ENCODE measurements at regions not wholly inside any gene's neighbourhood (a gene's known extent, or its start where the extent isn't known, plus 50 kb on each side); places are given as distances from the start of the nearest gene placed in this dataset.

DNA sequence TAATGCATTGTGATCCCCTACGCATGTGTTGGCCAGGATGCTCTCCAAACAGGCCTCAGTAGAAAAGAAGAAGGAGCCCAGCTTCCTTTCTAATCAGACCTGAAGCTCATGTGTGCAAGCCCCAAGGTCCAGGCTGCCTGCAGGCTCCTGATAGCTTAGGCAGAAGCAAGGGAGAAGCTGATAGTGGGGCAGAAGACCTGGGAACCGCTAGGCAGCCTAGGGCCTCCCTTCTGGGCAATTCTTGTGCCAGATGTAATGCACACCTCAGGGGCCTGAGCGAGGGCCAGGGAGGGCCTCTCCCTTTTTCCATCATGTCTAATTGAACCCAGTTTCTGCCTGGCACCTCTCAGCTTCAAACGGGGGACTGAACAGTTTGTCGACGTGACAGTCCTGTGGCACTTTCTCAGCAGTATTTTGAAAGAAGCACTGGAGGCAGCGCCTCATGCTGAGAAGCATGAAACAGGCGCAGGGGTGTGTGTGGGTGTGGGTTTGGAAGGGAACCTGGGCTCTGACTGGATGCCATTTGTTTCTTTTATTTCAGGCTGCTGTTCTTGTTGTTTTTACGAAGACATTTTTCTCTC lies 212.8 kb downstream of the PIK3R1 start:
- H3K27me3 ChIP-seq: no peaks in the 10 kb centered on the region
- H3K36me3 ChIP-seq (replicated peaks in 1 of 2; ENCODE audit: insufficient read depth in 1 of 2, low read depth in 2 of 2): no peaks in the 10 kb centered on the region
- no peaks in the 10 kb centered on the region for H3K4me1 ChIP-seq
- H3K4me3 ChIP-seq: no peak overlapping the region
- 82 to 88% methylated on average over 9 of the region's 9 CpGs for WGBS, 2 donors
- TF ChIP-seq, protein P1, sequence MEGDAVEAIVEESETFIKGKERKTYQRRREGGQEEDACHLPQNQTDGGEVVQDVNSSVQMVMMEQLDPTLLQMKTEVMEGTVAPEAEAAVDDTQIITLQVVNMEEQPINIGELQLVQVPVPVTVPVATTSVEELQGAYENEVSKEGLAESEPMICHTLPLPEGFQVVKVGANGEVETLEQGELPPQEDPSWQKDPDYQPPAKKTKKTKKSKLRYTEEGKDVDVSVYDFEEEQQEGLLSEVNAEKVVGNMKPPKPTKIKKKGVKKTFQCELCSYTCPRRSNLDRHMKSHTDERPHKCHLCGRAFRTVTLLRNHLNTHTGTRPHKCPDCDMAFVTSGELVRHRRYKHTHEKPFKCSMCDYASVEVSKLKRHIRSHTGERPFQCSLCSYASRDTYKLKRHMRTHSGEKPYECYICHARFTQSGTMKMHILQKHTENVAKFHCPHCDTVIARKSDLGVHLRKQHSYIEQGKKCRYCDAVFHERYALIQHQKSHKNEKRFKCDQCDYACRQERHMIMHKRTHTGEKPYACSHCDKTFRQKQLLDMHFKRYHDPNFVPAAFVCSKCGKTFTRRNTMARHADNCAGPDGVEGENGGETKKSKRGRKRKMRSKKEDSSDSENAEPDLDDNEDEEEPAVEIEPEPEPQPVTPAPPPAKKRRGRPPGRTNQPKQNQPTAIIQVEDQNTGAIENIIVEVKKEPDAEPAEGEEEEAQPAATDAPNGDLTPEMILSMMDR (IDR thresholded peaks at IDR 0.05): no peak
- TF ChIP-seq POLR2A (IDR thresholded peaks at IDR 0.05): no peak
- no peak for ATAC-seq
- H3K9me3 ChIP-seq: no peaks in the 10 kb centered on the region
- intact Hi-C loops (cut with DNase I): no loop called here
- no peak for DNase-seq
- no peak overlapping the region for H3K27ac ChIP-seq

DNA sequence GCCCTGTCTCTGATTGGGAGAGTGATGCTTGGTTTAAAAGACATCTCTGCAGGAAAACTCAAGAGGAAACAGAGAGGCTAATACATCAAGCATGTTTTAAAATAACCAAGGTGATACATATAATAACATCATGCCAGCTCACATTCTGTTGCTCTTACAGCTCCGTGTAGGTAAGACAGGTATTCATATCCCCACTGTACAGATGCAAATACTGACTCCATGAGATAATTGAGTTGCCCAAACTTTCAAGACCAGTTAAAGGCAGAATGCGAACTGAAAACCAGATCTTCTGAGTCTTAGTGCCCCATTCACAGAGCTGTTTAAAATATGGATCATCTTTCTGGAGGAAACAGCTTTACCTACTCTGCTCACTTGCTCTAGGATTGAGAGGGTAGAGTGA lies 214.0 kb downstream of the PIK3R1 start:
- DNase-seq: no peak
- Histone ChIP-seq H3K9me3 (no peaks in the 10 kb centered on the region), H3K4me1 (no peaks in the 10 kb centered on the region), H3K36me3 (replicated peaks in 1 of 2; ENCODE audit: insufficient read depth in 1 of 2, low read depth in 2 of 2) (no peaks in the 10 kb centered on the region), H3K27me3 (no peaks in the 10 kb centered on the region), H3K4me3 (no peak overlapping the region), H3K27ac (no peak overlapping the region)
- ATAC-seq: no peak
- intact Hi-C loops (cut with DNase I): no loop called here
- WGBS, 2 donors: 72 to 76% methylated on average over 2 of the region's 2 CpGs
- no peak for TF ChIP-seq POLR2A (IDR thresholded peaks at IDR 0.05)
- TF ChIP-seq, protein P1 (IDR thresholded peaks at IDR 0.05): no peak

DNA sequence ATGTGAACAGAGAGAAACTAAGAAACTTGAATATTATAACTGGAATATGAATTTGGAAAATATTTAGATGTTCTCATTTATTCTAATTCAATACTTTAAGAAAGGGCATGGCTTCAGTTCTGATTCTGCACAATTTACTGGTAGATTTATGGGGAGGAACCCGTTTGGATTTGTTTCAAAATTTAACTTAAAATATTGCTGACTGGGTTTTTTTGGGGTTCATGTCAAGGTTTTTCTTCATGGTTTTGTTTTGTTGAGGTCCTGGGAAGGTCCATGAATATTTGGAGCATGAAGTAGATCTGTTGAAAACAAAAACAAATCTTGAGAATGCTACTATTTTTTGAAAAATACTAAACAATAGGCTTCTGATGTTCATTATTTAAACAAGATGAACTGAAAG lies 214.7 kb downstream of the PIK3R1 start:
- Histone ChIP-seq H3K4me1 (no peaks in the 10 kb centered on the region), H3K9me3 (no peaks in the 10 kb centered on the region), H3K27ac (no peak overlapping the region), H3K27me3 (no peaks in the 10 kb centered on the region), H3K36me3 (replicated peaks in 1 of 2; ENCODE audit: insufficient read depth in 1 of 2, low read depth in 2 of 2) (no peaks in the 10 kb centered on the region), H3K4me3 (no peak overlapping the region)
- no peak for TF ChIP-seq POLR2A (IDR thresholded peaks at IDR 0.05)
- TF ChIP-seq, protein P1 (IDR thresholded peaks at IDR 0.05): no peak
- DNase-seq (no peak), ATAC-seq (no peak)
- intact Hi-C loops (cut with DNase I): no loop called here
- 36 to 49% methylated on average over 1 of the region's 1 CpG for WGBS, 2 donors

DNA sequence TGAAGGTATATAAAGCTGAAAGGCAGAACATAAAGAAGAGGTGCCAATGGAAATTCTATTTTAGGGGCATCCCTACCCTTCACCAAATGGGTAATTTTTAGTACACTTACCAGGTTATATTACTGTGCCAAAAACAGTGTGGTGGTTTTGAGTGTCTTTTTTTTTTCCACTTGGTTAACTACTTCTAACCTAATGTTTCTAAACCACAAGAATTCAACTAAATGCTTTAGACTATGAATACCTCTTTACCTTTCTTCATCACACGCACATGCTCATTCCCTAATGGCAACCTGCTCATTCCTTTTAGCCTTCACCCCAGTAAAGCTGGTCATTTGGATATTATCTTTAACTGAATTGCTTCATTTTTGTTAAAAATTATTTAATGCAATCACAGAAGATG lies 215.6 kb downstream of the PIK3R1 start:
- Histone ChIP-seq H3K27ac (no peak overlapping the region), H3K9me3 (no peaks in the 10 kb centered on the region), H3K36me3 (replicated peaks in 1 of 2; ENCODE audit: insufficient read depth in 1 of 2, low read depth in 2 of 2) (no peaks in the 10 kb centered on the region), H3K4me1 (no peaks in the 10 kb centered on the region), H3K27me3 (no peaks in the 10 kb centered on the region), H3K4me3 (no peak overlapping the region)
- 87 to 91% methylated on average over 1 of the region's 1 CpG for WGBS, 2 donors
- no peak for TF ChIP-seq POLR2A (IDR thresholded peaks at IDR 0.05)
- TF ChIP-seq, protein P1 (IDR thresholded peaks at IDR 0.05): no peak
- intact Hi-C loops (cut with DNase I): no loop called here
- DNase-seq (no peak), ATAC-seq (no peak)

DNA sequence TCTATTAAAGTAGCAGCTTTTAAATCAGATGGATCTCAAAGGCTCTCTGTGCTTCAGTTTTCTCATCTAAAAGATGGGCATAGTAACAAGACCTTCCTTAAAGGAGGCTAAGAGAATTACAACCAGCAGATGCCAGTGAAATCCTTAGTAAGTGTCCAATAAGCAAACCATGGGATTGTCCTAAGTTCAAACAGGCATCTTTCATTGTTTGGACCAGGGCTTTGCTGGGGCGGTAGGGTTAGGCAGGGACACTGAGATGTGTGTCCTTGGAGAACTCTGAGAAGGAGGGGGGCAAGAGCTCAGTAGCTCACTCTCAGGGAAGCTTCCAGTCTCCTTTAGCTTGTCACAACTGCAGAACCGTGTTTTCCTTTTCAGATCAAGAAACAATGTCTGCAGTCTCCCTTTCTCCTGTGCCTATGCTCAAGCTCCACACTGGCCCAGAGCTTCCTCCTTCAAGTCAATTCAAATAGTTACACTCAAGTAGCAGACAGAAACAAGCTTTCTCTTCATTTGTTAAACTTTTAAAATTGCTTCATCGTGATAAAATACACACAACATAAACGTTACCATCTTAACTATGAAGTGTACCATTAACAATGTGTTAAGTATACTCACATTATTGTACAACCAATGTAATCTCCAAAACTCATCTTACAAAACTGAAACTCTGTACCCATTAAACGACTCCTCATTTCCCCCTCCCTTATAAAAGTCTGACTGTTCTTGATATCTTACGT lies 216.2 kb downstream of the PIK3R1 start:
- no peaks in the 10 kb centered on the region for H3K4me1 ChIP-seq
- no peak overlapping the region for H3K27ac ChIP-seq
- H3K36me3 ChIP-seq (replicated peaks in 1 of 2; ENCODE audit: insufficient read depth in 1 of 2, low read depth in 2 of 2): no peaks in the 10 kb centered on the region
- ATAC-seq: no peak
- no peak for TF ChIP-seq POLR2A (IDR thresholded peaks at IDR 0.05)
- TF ChIP-seq, protein P1 (IDR thresholded peaks at IDR 0.05): no peak
- DNase-seq: no peak
- H3K4me3 ChIP-seq: no peak overlapping the region
- no peaks in the 10 kb centered on the region for H3K9me3 ChIP-seq
- intact Hi-C loops (cut with DNase I): no loop called here
- WGBS, 2 donors: 72 to 73% methylated on average over 6 of the region's 6 CpGs
- no peaks in the 10 kb centered on the region for H3K27me3 ChIP-seq
